Right atrium auricular region (tissue), 2 donors: ENCODE measurements at regions not wholly inside any gene's neighbourhood (a gene's known extent, or its start where the extent isn't known, plus 50 kb on each side); places are given as distances from the start of the nearest gene placed in this dataset.
"Not testable (repeated sequence)": the region's sequence is repeated elsewhere in the genome, so short reads cannot be mapped to it uniquely, and the experiment has no call there.

Experiments used
- DNase-seq: peaks from one replicate; pipeline ENCODE4 v3.0.0-alpha.2; 2019; ENCODE audit warnings: low spot score
- H3K27ac ChIP-seq, 2 donors: fragments of 200-600 bp; sonication (generic); 1 replicate in 1 of 2; 2 replicates in 1 of 2; pipeline ENCODE4 v1.5.1; 2016 to 2019
- H3K27me3 ChIP-seq, 2 donors: fragments of 200-600 bp; sonication (generic); one replicate each; pipeline versions ENCODE4 v1.5.1 to v1.6.0; 2017 to 2019
- H3K36me3 ChIP-seq: fragments of 200-600 bp; sonication (generic); one replicate; pipeline ENCODE4 v1.5.1; 2016
- H3K4me1 ChIP-seq, 2 donors: fragments of 200-600 bp; sonication (generic); one replicate each; pipeline versions ENCODE4 v1.5.1 to v1.6.0; 2017 to 2019
- H3K4me3 ChIP-seq, 2 donors: fragments of 200-600 bp; sonication (generic); 1 replicate in 1 of 2; 2 replicates in 1 of 2; pipeline ENCODE4 v1.5.1; 2017 to 2019; ENCODE audit warnings: mild to moderate bottlenecking in 1 of 2, moderate library complexity in 1 of 2
- H3K9me3 ChIP-seq, 2 donors: fragments of 200-600 bp; sonication (generic); one replicate each; pipeline ENCODE4 v1.5.1; 2019
- CTCF ChIP-seq, 2 donors: fragments of 200-600 bp; sonication (generic); IDR thresholded peaks; one replicate each; pipeline ENCODE4 v1.5.1; 2019; ENCODE audit warnings: antibody characterized with exemption in 2 of 2

GRCh38 chr1:119210296-119210649 is 69.8 kb upstream of the WARS2 start:
- no peak for DNase-seq
- no peaks in the 10 kb centered on the region for H3K27me3 ChIP-seq
- no peak overlapping the region for H3K27ac ChIP-seq
- H3K4me3 ChIP-seq, result no peak overlapping the region
- no peaks in the 10 kb centered on the region for H3K4me1 ChIP-seq
- H3K9me3 ChIP-seq, result no peaks in the 10 kb centered on the region
- H3K36me3 ChIP-seq, result no peaks in the 10 kb centered on the region
- no peak for TF ChIP-seq CTCF (IDR thresholded peaks at IDR 0.05)

- H3K4me1 ChIP-seq, DNase-seq, H3K4me3 ChIP-seq, H3K27me3 ChIP-seq, H3K9me3 ChIP-seq, H3K27ac ChIP-seq, H3K36me3 ChIP-seq: not testable (repeated sequence)
Observed at GRCh38 chr1:119213213-119213612, 72.8 kb upstream of the WARS2 start.

- H3K4me1 ChIP-seq, H3K9me3 ChIP-seq, H3K27me3 ChIP-seq, H3K36me3 ChIP-seq, H3K4me3 ChIP-seq, DNase-seq, H3K27ac ChIP-seq: not testable (repeated sequence)
Observed at GRCh38 chr1:119214961-119215360, 74.5 kb upstream of the WARS2 start.

- Histone ChIP-seq H3K36me3 (no peaks in the 10 kb centered on the region), H3K4me3 (no peak overlapping the region), H3K27ac (no peak overlapping the region), H3K4me1 (no peaks in the 10 kb centered on the region), H3K27me3 (no peaks in the 10 kb centered on the region), H3K9me3 (no peaks in the 10 kb centered on the region)
- TF ChIP-seq CTCF (IDR thresholded peaks at IDR 0.05), result no peak
- no peak for DNase-seq
Observed at GRCh38 chr1:119217309-119217828, 76.9 kb upstream of the WARS2 start.

- no peak overlapping the region for H3K27ac ChIP-seq
- no peak for DNase-seq
- H3K4me3 ChIP-seq, result no peak overlapping the region
- H3K4me1 ChIP-seq, result no peaks in the 10 kb centered on the region
- H3K27me3 ChIP-seq, result no peaks in the 10 kb centered on the region
- no peak for TF ChIP-seq CTCF (IDR thresholded peaks at IDR 0.05)
- no peaks in the 10 kb centered on the region for H3K9me3 ChIP-seq
- H3K36me3 ChIP-seq, result no peaks in the 10 kb centered on the region
Observed at GRCh38 chr1:119219711-119220110, 79.3 kb upstream of the WARS2 start.

- no peak for TF ChIP-seq CTCF (IDR thresholded peaks at IDR 0.05)
- no peak overlapping the region for H3K4me3 ChIP-seq
- H3K9me3 ChIP-seq, result no peaks in the 10 kb centered on the region
Observed at GRCh38 chr1:119220991-119221390, 80.5 kb upstream of the WARS2 start.

GRCh38 chr1:119222271-119222670 is 81.8 kb upstream of the WARS2 start:
- DNase-seq, result no peak
- Histone ChIP-seq H3K4me1 (no peaks in the 10 kb centered on the region), H3K27me3 (no peaks in the 10 kb centered on the region), H3K4me3 (no peak overlapping the region), H3K36me3 (no peaks in the 10 kb centered on the region), H3K27ac (no peak overlapping the region), H3K9me3 (no peaks in the 10 kb centered on the region)
- no peak for TF ChIP-seq CTCF (IDR thresholded peaks at IDR 0.05)

More at GRCh38 chr1:119220991-119221390, 80.5 kb upstream of the WARS2 start:
- Histone ChIP-seq H3K4me1 (no peaks in the 10 kb centered on the region), H3K27ac (no peak overlapping the region), H3K27me3 (no peaks in the 10 kb centered on the region), H3K36me3 (no peaks in the 10 kb centered on the region)
- no peak for DNase-seq
